ENCODE measurements at regions not wholly inside any gene's neighbourhood (a gene's known extent, or its start where the extent isn't known, plus 50 kb on each side); places are given as distances from the start of the nearest gene placed in this dataset.

DNA sequence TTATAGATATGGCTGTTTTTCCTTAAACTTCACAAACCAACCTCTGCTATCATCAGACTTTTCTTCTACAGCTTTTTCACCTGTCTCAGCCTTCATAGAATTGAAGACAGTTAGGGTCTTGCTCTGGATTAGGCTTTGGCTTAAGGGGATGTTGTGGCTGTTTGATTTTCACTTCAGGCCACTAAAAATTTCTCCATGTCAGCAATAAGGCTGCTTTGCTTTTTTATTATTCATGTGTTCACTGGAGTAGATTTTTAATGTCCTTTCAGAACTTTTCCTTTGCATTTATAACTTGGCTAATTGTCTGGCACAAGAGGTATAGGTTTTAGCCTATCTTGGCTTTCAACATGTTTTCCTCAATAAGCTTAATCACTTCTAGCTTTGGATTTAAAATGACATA, 392.6 kb downstream of the RFPL4B start:
- no peak for TF ChIP-seq POLR2A (IDR thresholded peaks at IDR 0.05)
- Histone ChIP-seq H3K27me3 (no peaks in the 10 kb centered on the region), H3K9me3 (no peaks in the 10 kb centered on the region), H3K36me3 (no peaks in the 10 kb centered on the region), H3K4me1 (no peaks in the 10 kb centered on the region), H3K27ac (no peak overlapping the region), H3K4me3 (no peak overlapping the region)
- ATAC-seq (ENCODE audit: low FRiP score in 2 of 2) (no peak), DNase-seq (no peak)

DNA sequence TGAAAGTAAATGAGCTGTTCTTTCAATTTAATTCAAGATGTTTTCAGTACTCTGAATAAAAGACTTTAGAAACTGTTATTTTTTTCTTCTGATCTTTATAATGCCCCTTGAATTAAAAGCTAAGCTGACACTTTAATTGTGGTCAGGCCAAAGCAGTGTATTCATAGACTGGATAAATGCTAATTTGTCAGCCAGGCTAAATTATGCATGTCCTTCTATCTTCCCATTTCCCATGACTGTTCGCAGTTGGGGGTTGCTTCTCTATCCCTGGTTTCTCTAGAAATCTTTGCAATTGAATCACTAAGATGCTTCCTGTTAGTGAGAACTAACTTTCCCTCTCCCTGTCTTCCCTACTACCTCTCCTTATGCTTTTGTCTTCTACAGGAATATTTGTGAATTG, 396.2 kb downstream of the RFPL4B start:
- Histone ChIP-seq H3K27me3 (no peaks in the 10 kb centered on the region), H3K4me3 (no peak overlapping the region), H3K36me3 (no peaks in the 10 kb centered on the region), H3K4me1 (no peaks in the 10 kb centered on the region), H3K9me3 (no peaks in the 10 kb centered on the region), H3K27ac (no peak overlapping the region)
- ATAC-seq (ENCODE audit: low FRiP score in 2 of 2) = no peak
- DNase-seq = no peak
- TF ChIP-seq, protein P1, sequence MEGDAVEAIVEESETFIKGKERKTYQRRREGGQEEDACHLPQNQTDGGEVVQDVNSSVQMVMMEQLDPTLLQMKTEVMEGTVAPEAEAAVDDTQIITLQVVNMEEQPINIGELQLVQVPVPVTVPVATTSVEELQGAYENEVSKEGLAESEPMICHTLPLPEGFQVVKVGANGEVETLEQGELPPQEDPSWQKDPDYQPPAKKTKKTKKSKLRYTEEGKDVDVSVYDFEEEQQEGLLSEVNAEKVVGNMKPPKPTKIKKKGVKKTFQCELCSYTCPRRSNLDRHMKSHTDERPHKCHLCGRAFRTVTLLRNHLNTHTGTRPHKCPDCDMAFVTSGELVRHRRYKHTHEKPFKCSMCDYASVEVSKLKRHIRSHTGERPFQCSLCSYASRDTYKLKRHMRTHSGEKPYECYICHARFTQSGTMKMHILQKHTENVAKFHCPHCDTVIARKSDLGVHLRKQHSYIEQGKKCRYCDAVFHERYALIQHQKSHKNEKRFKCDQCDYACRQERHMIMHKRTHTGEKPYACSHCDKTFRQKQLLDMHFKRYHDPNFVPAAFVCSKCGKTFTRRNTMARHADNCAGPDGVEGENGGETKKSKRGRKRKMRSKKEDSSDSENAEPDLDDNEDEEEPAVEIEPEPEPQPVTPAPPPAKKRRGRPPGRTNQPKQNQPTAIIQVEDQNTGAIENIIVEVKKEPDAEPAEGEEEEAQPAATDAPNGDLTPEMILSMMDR (IDR thresholded peaks at IDR 0.05) = no peak
- no peak for TF ChIP-seq POLR2A (IDR thresholded peaks at IDR 0.05)
- TF ChIP-seq POLR2AphosphoS5 (IDR thresholded peaks at IDR 0.05) = no peak
- TF ChIP-seq EP300 (IDR thresholded peaks at IDR 0.05) = no peak
- WGBS, 2 donors = 89 to 100% methylated on average over 1 of the region's 1 CpG

DNA sequence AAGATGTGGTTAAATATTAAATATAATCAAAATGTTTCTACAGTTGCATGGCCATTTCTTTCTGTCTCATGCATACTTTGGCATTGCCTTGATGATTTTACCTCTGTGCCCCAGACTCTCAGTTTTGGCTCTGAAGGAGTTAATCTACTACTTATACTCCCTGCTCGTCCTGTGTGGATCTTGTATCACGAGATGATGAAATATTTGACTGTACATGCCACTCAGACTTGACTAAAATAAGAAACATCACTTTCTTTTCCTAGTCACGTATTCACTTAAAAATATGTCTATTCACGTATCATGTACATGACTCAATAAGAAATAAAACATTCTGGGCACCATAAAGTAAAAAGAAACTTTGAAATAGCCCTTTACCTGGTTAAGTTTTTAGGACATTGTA, 397.7 kb downstream of the RFPL4B start:
- ATAC-seq (ENCODE audit: low FRiP score in 2 of 2) = no peak
- WGBS, 2 donors = 44 to 55% methylated on average over 4 of the region's 4 CpGs

DNA sequence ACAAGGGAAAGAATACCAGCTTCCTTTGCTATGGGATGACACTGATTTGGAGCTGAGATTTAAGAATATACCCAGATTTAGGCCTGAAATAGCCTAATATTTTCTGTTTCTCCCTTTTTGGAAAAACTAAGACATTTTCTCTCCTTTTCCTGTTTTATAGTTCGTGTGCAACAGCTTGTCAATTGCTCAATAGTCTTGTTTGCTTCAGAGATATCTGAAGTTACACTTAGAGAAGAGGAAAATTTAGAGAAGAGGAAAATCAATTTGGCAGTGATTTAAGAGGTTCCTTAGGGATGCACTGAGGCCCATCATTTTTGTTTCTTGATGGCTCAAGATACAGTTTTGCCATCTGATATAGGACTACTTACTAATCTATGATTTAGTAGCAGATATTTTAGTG, 398.6 kb downstream of the RFPL4B start:
- Histone ChIP-seq H3K27me3 (no peaks in the 10 kb centered on the region), H3K27ac (no peak overlapping the region), H3K36me3 (no peaks in the 10 kb centered on the region), H3K4me3 (no peak overlapping the region), H3K9me3 (no peaks in the 10 kb centered on the region), H3K4me1 (no peaks in the 10 kb centered on the region)
- TF ChIP-seq EP300 (IDR thresholded peaks at IDR 0.05) (no peak), POLR2A (IDR thresholded peaks at IDR 0.05) (no peak), POLR2AphosphoS5 (IDR thresholded peaks at IDR 0.05) (no peak)
- TF ChIP-seq, protein P1 (IDR thresholded peaks at IDR 0.05) = no peak
- 19 to 42% methylated on average over 1 of the region's 1 CpG for WGBS, 2 donors
- DNase-seq = no peak
- ATAC-seq (ENCODE audit: low FRiP score in 2 of 2) = no peak

More for the DNA sequence above, 397.7 kb downstream of the RFPL4B start:
- no peaks in the 10 kb centered on the region for H3K9me3 ChIP-seq
- no peaks in the 10 kb centered on the region for H3K27me3 ChIP-seq
- H3K36me3 ChIP-seq = no peaks in the 10 kb centered on the region
- no peak for DNase-seq
- no peaks in the 10 kb centered on the region for H3K4me1 ChIP-seq
- H3K4me3 ChIP-seq = no peak overlapping the region
- TF ChIP-seq, protein P1 (IDR thresholded peaks at IDR 0.05) = no peak
- no peak for TF ChIP-seq POLR2AphosphoS5 (IDR thresholded peaks at IDR 0.05)
- no peak for TF ChIP-seq POLR2A (IDR thresholded peaks at IDR 0.05)
- TF ChIP-seq EP300 (IDR thresholded peaks at IDR 0.05) = no peak
- H3K27ac ChIP-seq = no peak overlapping the region

DNA sequence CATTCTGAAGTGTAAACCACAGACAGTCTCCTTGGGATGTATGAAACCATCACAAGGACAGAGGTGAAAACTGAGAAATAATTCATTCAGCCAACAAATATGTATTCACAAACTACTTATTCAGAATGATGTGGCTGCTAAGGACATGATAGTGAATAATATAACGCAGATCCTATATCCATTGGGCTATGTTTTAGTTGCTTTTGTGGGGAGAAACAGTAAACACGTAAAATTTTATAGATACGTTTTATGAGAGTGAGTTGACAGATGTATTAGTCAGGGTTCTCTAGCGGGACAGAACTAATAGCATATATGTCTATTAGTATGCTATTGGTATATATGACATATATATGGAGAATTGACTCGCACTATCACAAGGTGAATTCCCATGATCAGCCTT, 402.5 kb downstream of the RFPL4B start:
- 95 to 96% methylated on average over 5 of the region's 5 CpGs for WGBS, 2 donors
- DNase-seq (no peak), ATAC-seq (ENCODE audit: low FRiP score in 2 of 2) (no peak)
- TF ChIP-seq EP300 (IDR thresholded peaks at IDR 0.05) = no peak
- TF ChIP-seq, protein P1 (IDR thresholded peaks at IDR 0.05) = no peak
- no peak for TF ChIP-seq POLR2AphosphoS5 (IDR thresholded peaks at IDR 0.05)
- no peak for TF ChIP-seq POLR2A (IDR thresholded peaks at IDR 0.05)
- Histone ChIP-seq H3K36me3 (no peaks in the 10 kb centered on the region), H3K4me3 (no peak overlapping the region), H3K27me3 (no peaks in the 10 kb centered on the region), H3K27ac (no peak overlapping the region), H3K4me1 (no peaks in the 10 kb centered on the region), H3K9me3 (no peaks in the 10 kb centered on the region)
